RWPE2 (cell line): ENCODE measurements at regions not wholly inside any gene's neighbourhood (a gene's known extent, or its start where the extent isn't known, plus 50 kb on each side); places are given as distances from the start of the nearest gene placed in this dataset.

ENCODE experiments used
- ATAC-seq: fragments of 200-7000 bp; cut with Tn5 transposase; 3 replicates; pipeline ENCODE4 v1.9.1; 2021; ENCODE audit warnings: low read depth
- DNase-seq: peaks from one replicate; pipeline ENCODE4 v3.0.0-alpha.2; 2020; ENCODE audit warnings: low spot score
- H3K27ac ChIP-seq: fragments of 450-650 bp; 2 replicates; pipeline ENCODE4 v1.5.1; 2017; ENCODE audit warnings: mild to moderate bottlenecking; ENCODE audit not compliant: poor library complexity, severe bottlenecking
- H3K27me3 ChIP-seq: fragments of 250-450 bp; sonication (Bioruptor Pico); 2 replicates; pipeline ENCODE4 v1.5.1; 2021; ENCODE audit warnings: mild to moderate bottlenecking, moderate library complexity; ENCODE audit not compliant: insufficient read depth, poor library complexity, severe bottlenecking
- H3K36me3 ChIP-seq: fragments of 250-450 bp; sonication (Bioruptor Pico); 2 replicates; pipeline ENCODE4 v1.5.1; 2020; ENCODE audit warnings: low read depth, mild to moderate bottlenecking, moderate library complexity
- H3K4me1 ChIP-seq: fragments of 250-450 bp; sonication (Bioruptor Pico); 2 replicates; pipeline ENCODE4 v1.5.1; 2021; ENCODE audit warnings: mild to moderate bottlenecking, moderate library complexity; ENCODE audit not compliant: insufficient read depth, poor library complexity, severe bottlenecking
- H3K4me3 ChIP-seq: fragments of 250-450 bp; sonication (Bioruptor Pico); 2 replicates; pipeline ENCODE4 v1.5.1; 2021; ENCODE audit warnings: mild to moderate bottlenecking, moderate library complexity; ENCODE audit not compliant: severe bottlenecking
- H3K9me3 ChIP-seq: fragments of 250-450 bp; sonication (Bioruptor Pico); 2 replicates; pipeline ENCODE4 v1.5.1; 2021; ENCODE audit warnings: mild to moderate bottlenecking, moderate library complexity; ENCODE audit not compliant: severe bottlenecking
- TF ChIP-seq, protein P1 (sequence below): fragments of 450-650 bp; IDR thresholded peaks from one replicate; pipeline ENCODE4 v1.5.1; 2017; ENCODE audit warnings: mild to moderate bottlenecking, moderate library complexity; ENCODE audit not compliant: poor library complexity, severe bottlenecking

GRCh38 chr15:38680775-38681174 is 116.2 kb upstream of the RASGRP1 start:
- Histone ChIP-seq H3K4me1 (no peaks in the 10 kb centered on the region), H3K9me3 (no peaks in the 10 kb centered on the region), H3K27me3 (peaks cover 3% of the 10 kb centered on the region), H3K4me3 (no peak overlapping the region), H3K27ac (no peak overlapping the region), H3K36me3 (no peaks in the 10 kb centered on the region)
- ATAC-seq: no peak
- TF ChIP-seq, protein P1, sequence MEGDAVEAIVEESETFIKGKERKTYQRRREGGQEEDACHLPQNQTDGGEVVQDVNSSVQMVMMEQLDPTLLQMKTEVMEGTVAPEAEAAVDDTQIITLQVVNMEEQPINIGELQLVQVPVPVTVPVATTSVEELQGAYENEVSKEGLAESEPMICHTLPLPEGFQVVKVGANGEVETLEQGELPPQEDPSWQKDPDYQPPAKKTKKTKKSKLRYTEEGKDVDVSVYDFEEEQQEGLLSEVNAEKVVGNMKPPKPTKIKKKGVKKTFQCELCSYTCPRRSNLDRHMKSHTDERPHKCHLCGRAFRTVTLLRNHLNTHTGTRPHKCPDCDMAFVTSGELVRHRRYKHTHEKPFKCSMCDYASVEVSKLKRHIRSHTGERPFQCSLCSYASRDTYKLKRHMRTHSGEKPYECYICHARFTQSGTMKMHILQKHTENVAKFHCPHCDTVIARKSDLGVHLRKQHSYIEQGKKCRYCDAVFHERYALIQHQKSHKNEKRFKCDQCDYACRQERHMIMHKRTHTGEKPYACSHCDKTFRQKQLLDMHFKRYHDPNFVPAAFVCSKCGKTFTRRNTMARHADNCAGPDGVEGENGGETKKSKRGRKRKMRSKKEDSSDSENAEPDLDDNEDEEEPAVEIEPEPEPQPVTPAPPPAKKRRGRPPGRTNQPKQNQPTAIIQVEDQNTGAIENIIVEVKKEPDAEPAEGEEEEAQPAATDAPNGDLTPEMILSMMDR: no peak
- no peak for DNase-seq

DNA sequence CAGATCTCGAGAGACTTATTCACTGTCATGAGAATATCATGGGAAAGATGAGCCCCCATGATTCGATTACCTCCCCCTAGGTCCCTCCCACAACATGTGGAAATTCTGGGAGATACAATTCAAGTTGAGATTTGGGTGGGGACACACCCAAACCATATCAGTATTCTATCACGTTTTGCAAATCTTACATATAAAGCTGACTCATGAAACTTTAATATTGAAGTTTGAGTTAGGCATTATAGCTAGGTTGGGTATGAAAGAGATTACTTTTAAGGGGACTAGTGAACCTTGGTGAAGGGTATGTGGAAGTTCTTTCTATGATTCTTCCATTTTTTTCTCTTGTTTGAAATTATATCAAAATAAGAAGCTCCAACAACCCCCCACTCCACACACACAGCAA is 117.7 kb upstream of the RASGRP1 start:
- DNase-seq (no peak), ATAC-seq (no peak)
- no peak overlapping the region for H3K4me3 ChIP-seq
- no peaks in the 10 kb centered on the region for H3K36me3 ChIP-seq
- TF ChIP-seq, protein P1: no peak
- no peaks in the 10 kb centered on the region for H3K4me1 ChIP-seq
- H3K9me3 ChIP-seq: no peaks in the 10 kb centered on the region
- no peaks in the 10 kb centered on the region for H3K27me3 ChIP-seq
- H3K27ac ChIP-seq: no peak overlapping the region

DNA sequence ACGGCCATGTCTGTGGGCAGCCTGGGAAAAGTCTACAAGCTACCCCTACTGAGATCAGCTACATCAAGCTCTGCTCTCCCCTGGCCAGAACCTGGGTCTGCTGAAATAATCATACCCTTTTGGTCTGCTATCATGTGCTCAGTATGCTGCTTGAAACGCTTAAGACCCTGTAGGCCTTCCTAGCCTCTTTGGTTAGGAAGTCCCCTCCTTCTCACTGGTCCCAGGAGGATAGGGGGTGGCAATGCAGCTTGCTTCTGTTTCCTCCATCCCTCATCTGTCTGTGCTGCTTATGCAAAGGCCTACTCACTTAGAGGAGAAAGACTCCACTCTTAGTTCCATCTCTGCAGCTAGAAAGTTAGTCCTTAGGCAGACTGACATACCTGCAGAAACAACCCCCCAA is 118.2 kb upstream of the RASGRP1 start:
- TF ChIP-seq, protein P1: no peak
- H3K4me3 ChIP-seq: no peak overlapping the region
- no peaks in the 10 kb centered on the region for H3K9me3 ChIP-seq
- ATAC-seq: no peak
- H3K36me3 ChIP-seq: no peaks in the 10 kb centered on the region
- H3K4me1 ChIP-seq: no peaks in the 10 kb centered on the region
- H3K27me3 ChIP-seq: no peaks in the 10 kb centered on the region
- no peak for DNase-seq
- H3K27ac ChIP-seq: no peak overlapping the region

- H3K27ac ChIP-seq: no peak overlapping the region
- no peaks in the 10 kb centered on the region for H3K27me3 ChIP-seq
- ATAC-seq (peak; percentile 79), DNase-seq (no peak)
- peaks cover under 1% of the 10 kb centered on the region for H3K4me1 ChIP-seq
- TF ChIP-seq, protein P1: peak; percentile 96
- no peak overlapping the region for H3K4me3 ChIP-seq
- H3K36me3 ChIP-seq: no peaks in the 10 kb centered on the region
- no peaks in the 10 kb centered on the region for H3K9me3 ChIP-seq
Observed at GRCh38 chr15:38683382-38684242, 119.0 kb upstream of the RASGRP1 start.

DNA sequence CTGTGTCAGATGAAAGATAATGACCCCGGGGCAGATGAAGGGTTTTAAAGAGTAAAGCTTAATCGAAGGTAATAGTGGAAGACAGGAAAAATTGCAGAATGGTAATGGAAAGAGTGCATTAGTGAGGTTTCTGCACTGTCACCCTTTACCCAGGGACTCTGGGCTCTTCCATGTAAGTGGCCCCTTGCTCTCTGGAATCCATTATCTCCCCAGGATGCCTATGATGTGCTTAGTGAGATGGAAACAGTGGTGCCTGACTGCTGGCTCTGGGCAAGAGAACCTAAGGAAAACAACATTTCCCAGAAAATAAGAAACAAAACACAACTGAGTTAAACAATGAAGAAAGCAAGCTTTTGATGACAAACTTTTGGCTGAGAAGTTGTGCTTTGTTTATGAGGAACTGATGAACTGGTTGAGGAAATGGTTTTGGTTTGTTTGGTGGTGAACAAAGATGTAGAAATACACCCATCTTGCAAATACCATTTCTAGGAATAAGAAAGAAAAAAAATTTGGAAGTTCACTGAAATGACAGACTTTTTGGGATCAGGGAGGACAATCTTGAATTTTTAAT is 119.9 kb upstream of the RASGRP1 start:
- Histone ChIP-seq H3K27ac (no peak overlapping the region), H3K36me3 (no peaks in the 10 kb centered on the region), H3K9me3 (no peaks in the 10 kb centered on the region), H3K4me3 (no peak overlapping the region), H3K4me1 (peaks cover 5% of the 10 kb centered on the region), H3K27me3 (no peaks in the 10 kb centered on the region)
- TF ChIP-seq, protein P1: no peak
- DNase-seq (no peak), ATAC-seq (no peak)
